ENCODE measurements at regions not wholly inside any gene's neighbourhood (a gene's known extent, or its start where the extent isn't known, plus 50 kb on each side); places are given as distances from the start of the nearest gene placed in this dataset.

GRCh38 chr6:111988926-111989325, 65.0 kb upstream of the CCN6 start:
- no peak for DNase-seq

- no peak for DNase-seq
These were observed 64.2 kb upstream of the CCN6 start for GRCh38 chr6:111989743-111990142.

GRCh38 chr6:111990214-111990613, 63.7 kb upstream of the CCN6 start:
- no peak for DNase-seq

- DNase-seq: no peak
These were observed 61.1 kb upstream of the CCN6 start for GRCh38 chr6:111992851-111993250.

GRCh38 chr6:111993342-111993741, 60.6 kb upstream of the CCN6 start:
- DNase-seq: no peak

GRCh38 chr6:111994791-111995190, 59.1 kb upstream of the CCN6 start:
- DNase-seq: no peak

GRCh38 chr6:111995404-111995803, 58.5 kb upstream of the CCN6 start:
- no peak for DNase-seq

- peak; percentile 38 for DNase-seq
These were observed 57.6 kb upstream of the CCN6 start for GRCh38 chr6:111996144-111996865.

- DNase-seq: peak; percentile 92
These were observed 56.6 kb upstream of the CCN6 start for GRCh38 chr6:111997078-111997852.

- DNase-seq: peak; percentile 83
These were observed 56.1 kb upstream of the CCN6 start for GRCh38 chr6:111997853-111998208.

- DNase-seq: no peak
These were observed 51.6 kb upstream of the CCN6 start for GRCh38 chr6:112002307-112002706.
